Globus pallidus (tissue), 1 donor: ENCODE measurements at regions not wholly inside any gene's neighbourhood (a gene's known extent, or its start where the extent isn't known, plus 50 kb on each side); places are given as distances from the start of the nearest gene placed in this dataset.

Source experiments
- DNase-seq: peaks from one replicate; pipeline ENCODE4 v3.0.0-alpha.2; 2015; ENCODE audit warnings: low spot score

- DNase-seq: no peak
Observed at GRCh38 chr9:4384750-4385149, 84.9 kb upstream of the GLIS3 start.

GRCh38 chr9:4382722-4383317 is 83.0 kb upstream of the GLIS3 start:
- DNase-seq: no peak

- DNase-seq: no peak
Observed at GRCh38 chr9:4381744-4382143, 81.9 kb upstream of the GLIS3 start.

DNA sequence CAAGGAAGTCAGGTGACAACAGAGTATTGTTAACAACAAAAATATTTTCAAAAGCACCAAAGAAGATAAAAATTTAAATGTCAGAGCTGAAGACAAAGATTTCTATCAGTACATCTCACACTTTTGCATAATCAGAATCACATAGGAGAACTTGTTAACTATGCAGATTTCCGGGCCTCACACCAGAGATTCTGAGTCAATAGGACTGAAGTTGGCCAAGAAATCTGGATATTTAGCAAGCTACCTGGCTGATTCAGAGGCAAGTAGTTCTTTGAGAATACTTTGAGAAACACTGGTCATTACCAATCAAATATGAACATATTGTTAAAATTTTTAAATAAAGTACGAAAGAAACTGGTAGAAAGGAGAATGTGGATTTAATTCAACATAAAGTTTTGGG is 80.5 kb upstream of the GLIS3 start:
- no peak for DNase-seq

GRCh38 chr9:4375424-4376200 is 75.7 kb upstream of the GLIS3 start:
- peak; percentile 19 for DNase-seq

GRCh38 chr9:4371108-4371507 is 71.2 kb upstream of the GLIS3 start:
- DNase-seq: no peak

DNA sequence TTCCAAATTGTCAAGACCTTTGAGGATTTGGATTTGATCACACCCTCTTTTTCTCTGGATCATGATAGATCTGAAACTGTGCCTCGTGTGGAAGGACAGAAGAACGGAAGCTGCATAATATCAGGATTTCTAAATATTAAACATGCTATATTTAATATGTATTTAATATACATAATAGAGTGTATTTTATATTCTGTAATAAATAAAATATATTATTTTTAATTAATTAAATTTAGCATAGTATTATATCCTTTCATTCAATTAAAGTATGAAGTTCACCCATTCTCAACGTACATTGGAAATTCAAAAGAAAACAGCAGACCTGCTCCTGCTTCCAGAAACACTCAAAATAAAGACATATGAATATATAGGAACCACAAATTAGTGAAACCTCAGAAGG is 70.6 kb upstream of the GLIS3 start:
- no peak for DNase-seq

- peak; percentile 83 for DNase-seq
Observed at GRCh38 chr9:4366591-4367330, 66.9 kb upstream of the GLIS3 start.

DNA sequence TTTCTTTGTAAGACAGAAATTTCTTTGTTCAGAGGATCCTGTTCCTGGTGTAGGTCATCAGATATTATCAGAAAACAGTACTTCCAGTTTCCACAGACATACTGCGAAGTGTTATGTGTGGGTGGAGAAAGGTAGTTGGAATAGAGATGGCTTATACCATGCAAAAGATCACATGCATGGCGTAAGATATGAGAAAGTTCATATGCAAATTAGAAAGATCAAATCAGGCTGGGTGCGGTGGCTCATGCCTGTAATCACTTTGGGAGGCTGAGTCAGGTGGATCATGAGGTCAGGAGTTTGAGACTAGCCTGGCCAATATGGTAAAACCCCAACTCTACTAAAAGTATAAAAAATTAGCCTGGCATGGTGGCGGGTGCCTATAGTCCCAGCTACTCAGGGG is 65.2 kb upstream of the GLIS3 start:
- no peak for DNase-seq

- no peak for DNase-seq
Observed at GRCh38 chr9:4362281-4362680, 62.4 kb upstream of the GLIS3 start.

- no peak for DNase-seq
Observed at GRCh38 chr9:4359016-4359415, 59.1 kb upstream of the GLIS3 start.

DNA sequence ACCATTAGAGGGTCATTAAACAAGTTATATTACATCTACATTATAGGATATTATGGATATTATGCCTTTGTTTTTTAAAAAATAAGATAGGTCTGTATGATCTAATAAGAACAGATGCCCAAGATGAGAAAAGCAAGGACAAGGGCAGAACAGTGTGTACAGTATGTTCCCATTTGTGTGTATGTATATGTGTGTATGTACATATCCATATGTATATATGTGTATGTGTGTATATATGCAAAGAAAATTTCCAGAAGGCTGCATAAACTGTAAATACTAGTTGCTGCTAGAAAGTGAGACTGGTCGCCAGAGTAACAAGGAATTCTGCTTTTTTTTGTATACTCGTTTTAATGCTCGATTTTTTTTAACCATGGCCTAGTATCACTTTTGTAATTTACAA is 58.1 kb upstream of the GLIS3 start:
- no peak for DNase-seq

DNA sequence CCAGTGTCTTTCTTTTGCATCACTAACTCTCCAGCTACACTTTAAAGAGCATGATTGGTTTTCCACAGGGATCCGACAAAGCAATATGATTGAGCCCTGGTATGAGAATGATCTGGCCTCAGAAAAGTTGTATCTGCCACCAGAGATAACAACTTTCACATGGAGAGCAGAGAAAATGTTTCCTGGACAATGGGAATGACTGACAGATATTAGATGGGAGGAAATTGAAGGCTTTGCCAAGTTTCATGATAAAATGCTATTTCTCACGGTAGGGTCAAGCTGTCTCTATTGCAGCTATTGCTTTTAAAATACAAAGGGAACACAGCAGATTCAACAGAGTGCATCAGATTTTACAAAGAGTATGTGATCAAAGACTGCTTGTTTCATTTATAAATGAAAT is 56.4 kb upstream of the GLIS3 start:
- no peak for DNase-seq

DNA sequence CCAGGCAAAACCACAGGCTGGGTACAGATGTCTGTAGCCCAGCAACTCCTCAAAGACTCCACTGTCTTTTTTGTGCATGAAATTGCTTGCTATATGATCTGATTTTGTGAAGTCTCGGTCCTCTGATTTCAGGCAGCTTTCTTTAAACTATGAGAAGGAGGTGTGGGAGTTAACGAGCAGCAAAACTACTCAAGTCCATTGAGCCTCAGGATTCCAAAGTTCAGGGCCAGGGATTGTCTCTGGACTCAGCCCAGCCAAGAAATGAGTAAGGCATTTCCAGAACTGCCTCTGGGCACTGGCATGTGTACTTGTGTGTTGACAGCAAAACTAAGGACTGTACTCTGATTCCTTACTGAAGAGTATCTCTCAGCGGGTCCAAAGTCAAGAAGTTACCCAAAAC is 53.4 kb upstream of the GLIS3 start:
- DNase-seq: no peak

- no peak for DNase-seq
Observed at GRCh38 chr9:4349816-4350418, 50.0 kb upstream of the GLIS3 start.
